Caki2 (cell line): ENCODE measurements at regions not wholly inside any gene's neighbourhood (a gene's known extent, or its start where the extent isn't known, plus 50 kb on each side); places are given as distances from the start of the nearest gene placed in this dataset.

Source experiments
- DNase-seq: peaks from one replicate; pipeline ENCODE4 v3.0.0-alpha.2; 2015; ENCODE audit warnings: low read depth
- in situ Hi-C: cut with HindIII; loops from 2 replicates; pipeline ENCODE4 v1.10.0; 2016; ENCODE audit warnings: low sequenced_read_pairs, low pct_unique_long_range_greater_than_20kb, mixed read lengths

- in situ Hi-C loops = no loop called here
- DNase-seq = no peak
Observed at GRCh38 chr1:87958201-87958600, 629.5 kb downstream of the LMO4 start.

- DNase-seq = no peak
- in situ Hi-C loops = no loop called here
Observed at GRCh38 chr1:87958716-87959115, 630.0 kb downstream of the LMO4 start.

GRCh38 chr1:87959236-87959635 lies 630.6 kb downstream of the LMO4 start:
- in situ Hi-C loops = no loop called here
- DNase-seq = no peak

GRCh38 chr1:87961992-87962391 lies 633.3 kb downstream of the LMO4 start:
- DNase-seq = no peak
- in situ Hi-C loops = no loop called here

- in situ Hi-C loops = no loop called here
- no peak for DNase-seq
Observed at GRCh38 chr1:87963556-87963955, 634.9 kb downstream of the LMO4 start.

GRCh38 chr1:87965193-87965592 lies 636.5 kb downstream of the LMO4 start:
- DNase-seq = no peak
- in situ Hi-C loops = no loop called here

- in situ Hi-C loops = no loop called here
- no peak for DNase-seq
Observed at GRCh38 chr1:87968197-87968955, 639.7 kb downstream of the LMO4 start.

- in situ Hi-C loops = no loop called here
- DNase-seq = no peak
Observed at GRCh38 chr1:87969040-87969439, 640.4 kb downstream of the LMO4 start.

GRCh38 chr1:87972811-87973210 lies 644.1 kb downstream of the LMO4 start:
- in situ Hi-C loops = no loop called here

GRCh38 chr1:87973896-87974295 lies 645.2 kb downstream of the LMO4 start:
- in situ Hi-C loops = no loop called here
- DNase-seq = no peak

More at GRCh38 chr1:87972811-87973210, 644.1 kb downstream of the LMO4 start:
- DNase-seq = no peak

GRCh38 chr1:87976316-87976715 lies 647.6 kb downstream of the LMO4 start:
- DNase-seq = no peak
- in situ Hi-C loops = no loop called here

GRCh38 chr1:87977145-87977544 lies 648.5 kb downstream of the LMO4 start:
- in situ Hi-C loops = no loop called here
- no peak for DNase-seq

- no peak for DNase-seq
- in situ Hi-C loops = no loop called here
Observed at GRCh38 chr1:87979079-87979478, 650.4 kb downstream of the LMO4 start.

- DNase-seq = no peak
Observed at GRCh38 chr1:87980494-87980893, 651.8 kb downstream of the LMO4 start.

GRCh38 chr1:87981386-87981785 lies 652.7 kb downstream of the LMO4 start:
- in situ Hi-C loops = no loop called here
- no peak for DNase-seq

More at GRCh38 chr1:87980494-87980893, 651.8 kb downstream of the LMO4 start:
- in situ Hi-C loops = no loop called here

- in situ Hi-C loops = no loop called here
- DNase-seq = no peak
Observed at GRCh38 chr1:87981810-87982209, 653.1 kb downstream of the LMO4 start.

- in situ Hi-C loops = no loop called here
- DNase-seq = no peak
Observed at GRCh38 chr1:87983841-87984240, 655.2 kb downstream of the LMO4 start.

- no peak for DNase-seq
- in situ Hi-C loops = no loop called here
Observed at GRCh38 chr1:87985071-87985470, 656.4 kb downstream of the LMO4 start.

- DNase-seq = no peak
- in situ Hi-C loops = no loop called here
Observed at GRCh38 chr1:87986130-87986866, 657.6 kb downstream of the LMO4 start.

GRCh38 chr1:87989346-87989745 lies 660.7 kb downstream of the LMO4 start:
- in situ Hi-C loops = no loop called here

More at GRCh38 chr1:87989346-87989745, 660.7 kb downstream of the LMO4 start:
- no peak for DNase-seq
